ENCODE measurements at regions not wholly inside any gene's neighbourhood (a gene's known extent, or its start where the extent isn't known, plus 50 kb on each side); places are given as distances from the start of the nearest gene placed in this dataset.

DNA sequence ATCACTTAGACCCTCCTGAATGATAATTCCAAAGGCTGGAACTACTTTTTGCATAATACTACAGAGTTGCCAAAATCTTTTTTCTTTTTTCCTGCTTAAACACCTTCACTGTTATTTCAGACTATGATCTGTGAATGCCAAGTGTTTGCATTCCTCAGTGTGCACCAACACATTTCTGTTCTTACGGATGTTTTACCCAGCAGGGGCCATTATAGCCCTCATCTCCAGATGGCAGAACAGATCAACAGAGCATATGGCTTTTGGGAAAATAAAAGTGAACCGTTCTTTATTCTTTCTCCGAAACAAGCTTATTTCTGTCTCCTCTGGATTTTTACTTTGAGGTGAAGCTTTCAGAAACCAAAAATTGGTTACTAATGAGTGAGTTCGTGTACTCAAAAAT is 1226.6 kb upstream of the FAM98A start:
- no peaks in the 10 kb centered on the region for H3K4me1 ChIP-seq (ENCODE audit: low read length)

DNA sequence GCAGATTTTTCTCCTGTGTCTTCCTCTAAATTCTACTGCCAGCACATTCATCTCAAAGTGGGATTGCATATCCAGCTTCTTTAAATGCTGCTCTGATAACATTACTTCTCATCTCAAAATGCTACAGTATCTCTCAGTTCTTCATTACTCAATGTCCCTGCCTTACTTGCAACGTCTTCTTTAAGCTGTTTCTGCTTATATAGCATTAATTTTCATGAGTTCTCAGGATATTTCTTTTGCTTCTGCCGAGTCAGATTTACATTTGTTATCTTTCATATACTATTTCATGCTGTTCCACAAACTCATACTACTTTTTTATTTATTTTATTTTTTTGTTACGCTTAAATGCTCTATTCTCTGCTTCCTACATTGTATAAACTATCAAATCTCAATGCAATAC is 1223.5 kb upstream of the FAM98A start:
- no peak for TF ChIP-seq EZH2phosphoT487 (IDR thresholded peaks at IDR 0.05; ENCODE audit: low read depth)
- TF ChIP-seq, protein P1, sequence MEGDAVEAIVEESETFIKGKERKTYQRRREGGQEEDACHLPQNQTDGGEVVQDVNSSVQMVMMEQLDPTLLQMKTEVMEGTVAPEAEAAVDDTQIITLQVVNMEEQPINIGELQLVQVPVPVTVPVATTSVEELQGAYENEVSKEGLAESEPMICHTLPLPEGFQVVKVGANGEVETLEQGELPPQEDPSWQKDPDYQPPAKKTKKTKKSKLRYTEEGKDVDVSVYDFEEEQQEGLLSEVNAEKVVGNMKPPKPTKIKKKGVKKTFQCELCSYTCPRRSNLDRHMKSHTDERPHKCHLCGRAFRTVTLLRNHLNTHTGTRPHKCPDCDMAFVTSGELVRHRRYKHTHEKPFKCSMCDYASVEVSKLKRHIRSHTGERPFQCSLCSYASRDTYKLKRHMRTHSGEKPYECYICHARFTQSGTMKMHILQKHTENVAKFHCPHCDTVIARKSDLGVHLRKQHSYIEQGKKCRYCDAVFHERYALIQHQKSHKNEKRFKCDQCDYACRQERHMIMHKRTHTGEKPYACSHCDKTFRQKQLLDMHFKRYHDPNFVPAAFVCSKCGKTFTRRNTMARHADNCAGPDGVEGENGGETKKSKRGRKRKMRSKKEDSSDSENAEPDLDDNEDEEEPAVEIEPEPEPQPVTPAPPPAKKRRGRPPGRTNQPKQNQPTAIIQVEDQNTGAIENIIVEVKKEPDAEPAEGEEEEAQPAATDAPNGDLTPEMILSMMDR (IDR thresholded peaks at IDR 0.05; ENCODE audit: low read depth, low read length) = no peak
- Histone ChIP-seq H3K27me3 (ENCODE audit: low read depth, low read length) (no peaks in the 10 kb centered on the region), H3K4me3 (ENCODE audit: low read length) (no peak overlapping the region), H3K4me2 (ENCODE audit: low read length) (no peak overlapping the region), H3K4me1 (ENCODE audit: low read length) (no peaks in the 10 kb centered on the region), H3K27ac (ENCODE audit: low read length) (no peak overlapping the region), H3K9ac (ENCODE audit: low read length) (no peak overlapping the region), H3K36me3 (replicated peaks; ENCODE audit: low read depth, low read length) (no peaks in the 10 kb centered on the region), H3K79me2 (ENCODE audit: low read length) (no peaks in the 10 kb centered on the region), H2AFZ (ENCODE audit: low read depth, low read length) (no peak overlapping the region), H4K20me1 (ENCODE audit: insufficient read depth, low read length) (no peaks in the 10 kb centered on the region), H3K9me3 (ENCODE audit: insufficient read depth, low read length) (no peaks in the 10 kb centered on the region)

More for the DNA sequence above, 1226.6 kb upstream of the FAM98A start:
- H3K27me3 ChIP-seq (ENCODE audit: low read depth, low read length) = no peaks in the 10 kb centered on the region
- no peak overlapping the region for H3K4me3 ChIP-seq (ENCODE audit: low read length)
- TF ChIP-seq, protein P1 (IDR thresholded peaks at IDR 0.05; ENCODE audit: low read depth, low read length) = no peak
- TF ChIP-seq EZH2phosphoT487 (IDR thresholded peaks at IDR 0.05; ENCODE audit: low read depth) = no peak
- no peaks in the 10 kb centered on the region for H3K9me3 ChIP-seq (ENCODE audit: insufficient read depth, low read length)
- H3K36me3 ChIP-seq (replicated peaks; ENCODE audit: low read depth, low read length) = no peaks in the 10 kb centered on the region
- no peak overlapping the region for H2AFZ ChIP-seq (ENCODE audit: low read depth, low read length)
- H3K4me2 ChIP-seq (ENCODE audit: low read length) = no peak overlapping the region
- H4K20me1 ChIP-seq (ENCODE audit: insufficient read depth, low read length) = no peaks in the 10 kb centered on the region
- H3K9ac ChIP-seq (ENCODE audit: low read length) = no peak overlapping the region
- H3K27ac ChIP-seq (ENCODE audit: low read length) = no peak overlapping the region
- H3K79me2 ChIP-seq (ENCODE audit: low read length) = no peaks in the 10 kb centered on the region

DNA sequence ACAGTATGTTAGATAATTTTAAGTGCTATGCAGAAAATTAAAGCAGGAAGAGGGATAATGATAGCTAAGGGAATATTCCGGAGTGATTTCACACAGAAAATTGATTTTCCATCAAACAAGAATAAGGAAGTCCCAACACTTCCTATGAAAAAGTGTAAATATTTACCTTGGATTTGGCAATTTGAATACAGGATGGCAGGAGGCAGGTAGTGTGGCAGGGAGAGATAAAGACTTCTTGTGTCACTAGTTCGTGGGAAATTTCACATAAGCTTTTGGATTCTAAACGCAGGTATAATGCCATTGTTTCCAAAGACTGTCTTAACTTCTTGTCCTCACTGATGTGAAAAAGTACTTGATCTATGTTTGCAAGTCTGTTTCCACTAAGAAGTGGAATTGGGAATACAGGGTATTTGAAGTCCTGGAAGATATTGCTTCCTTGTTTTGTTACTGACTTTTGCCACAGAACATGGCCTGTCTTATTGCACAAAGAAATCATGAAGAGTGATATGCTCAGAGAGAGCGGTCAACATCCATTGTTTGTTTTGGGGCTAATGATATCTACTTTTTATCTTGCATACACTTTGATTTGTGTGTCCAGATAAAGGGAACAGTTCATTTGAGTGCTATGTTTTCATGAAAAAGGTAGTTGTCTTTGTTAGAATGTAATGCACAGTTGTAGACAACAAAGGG is 1216.1 kb upstream of the FAM98A start:
- Histone ChIP-seq H3K4me1 (ENCODE audit: low read length) (no peaks in the 10 kb centered on the region), H3K9me3 (ENCODE audit: insufficient read depth, low read length) (no peaks in the 10 kb centered on the region), H3K4me3 (ENCODE audit: low read length) (no peak overlapping the region), H3K27me3 (ENCODE audit: low read depth, low read length) (no peaks in the 10 kb centered on the region), H3K4me2 (ENCODE audit: low read length) (no peak overlapping the region), H2AFZ (ENCODE audit: low read depth, low read length) (no peak overlapping the region), H3K27ac (ENCODE audit: low read length) (no peak overlapping the region), H3K9ac (ENCODE audit: low read length) (no peak overlapping the region), H4K20me1 (ENCODE audit: insufficient read depth, low read length) (no peaks in the 10 kb centered on the region), H3K36me3 (replicated peaks; ENCODE audit: low read depth, low read length) (no peaks in the 10 kb centered on the region), H3K79me2 (ENCODE audit: low read length) (no peaks in the 10 kb centered on the region)
- TF ChIP-seq, protein P1 (IDR thresholded peaks at IDR 0.05; ENCODE audit: low read depth, low read length) = no peak

DNA sequence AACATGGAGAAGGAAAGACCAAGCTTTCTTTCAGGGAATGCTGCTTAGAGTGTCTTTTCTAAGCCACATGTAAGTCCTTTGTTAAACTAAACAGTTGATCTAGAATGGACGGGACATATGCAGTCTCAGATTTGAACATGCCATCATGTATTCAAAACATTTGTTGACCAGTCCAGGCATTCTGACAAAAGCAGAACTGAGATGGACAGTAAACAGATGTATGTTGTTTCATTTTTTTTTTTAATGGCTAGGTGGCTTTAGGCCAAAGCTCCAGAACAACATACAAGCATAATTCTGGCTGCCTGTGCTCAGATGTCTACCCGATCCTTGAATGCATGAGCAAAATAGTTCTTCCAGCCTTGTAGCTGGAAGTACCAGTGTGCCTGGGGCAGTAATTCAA is 1211.4 kb upstream of the FAM98A start:
- no peaks in the 10 kb centered on the region for H3K36me3 ChIP-seq (replicated peaks; ENCODE audit: low read depth, low read length)
- no peaks in the 10 kb centered on the region for H3K79me2 ChIP-seq (ENCODE audit: low read length)
- no peaks in the 10 kb centered on the region for H3K4me1 ChIP-seq (ENCODE audit: low read length)
- H3K4me3 ChIP-seq (ENCODE audit: low read length) = no peak overlapping the region
- no peak overlapping the region for H3K4me2 ChIP-seq (ENCODE audit: low read length)
- no peak overlapping the region for H3K27ac ChIP-seq (ENCODE audit: low read length)
- no peaks in the 10 kb centered on the region for H3K9me3 ChIP-seq (ENCODE audit: insufficient read depth, low read length)
- no peaks in the 10 kb centered on the region for H3K27me3 ChIP-seq (ENCODE audit: low read depth, low read length)
- TF ChIP-seq, protein P1 (IDR thresholded peaks at IDR 0.05; ENCODE audit: low read depth, low read length) = no peak
- H3K9ac ChIP-seq (ENCODE audit: low read length) = no peak overlapping the region
- no peak overlapping the region for H2AFZ ChIP-seq (ENCODE audit: low read depth, low read length)
- H4K20me1 ChIP-seq (ENCODE audit: insufficient read depth, low read length) = no peaks in the 10 kb centered on the region

Measured in OCI-LY3 (cell line).